GM21529 (cell line): ENCODE measurements at regions not wholly inside any gene's neighbourhood (a gene's known extent, or its start where the extent isn't known, plus 50 kb on each side); places are given as distances from the start of the nearest gene placed in this dataset.

Experiments
- ATAC-seq: cut with Tn5 transposase; IDR thresholded peaks from one replicate; pipeline ENCODE4 v1.9.1; 2021; ENCODE audit not compliant: unreplicated experiment

DNA sequence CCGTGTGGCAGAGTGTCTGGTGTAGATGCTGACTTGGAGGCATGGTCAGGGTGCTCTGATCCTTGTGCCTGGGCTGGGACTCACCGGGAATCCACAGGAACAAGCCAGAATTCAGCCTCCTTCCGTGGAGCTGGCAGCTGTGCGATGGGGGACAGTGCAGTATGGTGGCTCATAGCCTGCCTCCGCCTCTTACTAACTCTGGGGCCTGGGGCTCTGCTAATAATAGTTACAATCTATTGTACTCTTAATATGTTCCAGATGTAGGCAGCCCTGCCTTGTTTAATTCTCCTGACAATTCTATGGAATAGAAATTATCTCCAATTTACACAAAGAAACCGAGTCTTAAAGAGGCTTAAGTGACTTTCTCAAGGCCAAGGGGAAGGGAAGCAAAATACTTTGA lies 77.6 kb downstream of the PCDH1 start:
- ATAC-seq: no peak

DNA sequence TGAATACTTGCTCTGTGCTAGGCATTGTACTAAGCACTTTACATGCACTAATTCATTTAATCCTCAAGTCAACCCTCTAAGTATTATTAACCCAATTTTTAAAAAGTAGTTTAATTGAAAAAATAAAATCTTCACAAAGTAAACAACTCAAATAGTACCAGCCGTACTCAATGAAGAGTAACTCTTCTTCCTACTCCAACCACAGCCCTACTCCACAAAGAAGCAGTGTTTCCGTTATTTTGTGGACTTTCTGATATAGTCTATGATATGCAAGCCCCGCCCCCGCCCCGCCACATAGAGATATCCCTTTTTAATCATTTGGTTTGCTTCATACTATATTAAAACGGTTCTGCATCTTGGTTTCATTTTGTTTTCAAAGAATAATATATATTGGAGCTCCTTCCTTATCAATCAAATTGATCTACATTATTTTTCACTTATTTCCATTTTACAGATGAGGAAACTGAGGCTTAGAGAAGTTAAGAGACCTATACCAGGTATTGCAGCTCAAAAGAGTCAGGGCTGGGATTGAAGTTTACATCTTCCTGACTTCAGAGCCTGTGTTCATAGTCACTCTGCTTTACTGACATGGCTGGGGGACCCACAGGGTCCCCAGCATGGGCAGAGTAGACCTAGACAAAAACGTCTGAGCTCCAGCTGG lies 78.6 kb downstream of the PCDH1 start:
- ATAC-seq: no peak

DNA sequence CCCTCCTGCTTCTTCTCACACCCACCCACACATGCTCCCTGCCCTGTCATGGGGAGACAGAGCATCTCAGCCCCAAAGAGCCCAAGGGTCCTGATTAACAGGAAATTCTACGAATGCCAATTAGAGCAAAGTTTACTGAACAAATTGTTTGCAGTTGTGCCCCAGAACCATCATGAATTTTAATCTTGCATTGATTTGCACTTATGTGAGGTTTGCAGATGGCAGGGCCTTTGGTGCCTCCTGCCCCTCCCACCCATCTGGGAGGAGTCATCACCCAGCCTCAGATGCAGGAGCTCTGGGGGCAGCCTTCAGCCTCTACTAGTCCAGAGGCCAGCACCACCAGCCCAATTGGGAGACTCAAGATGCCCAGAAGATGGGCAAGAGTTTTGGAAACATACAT lies 80.8 kb downstream of the PCDH1 start:
- no peak for ATAC-seq

GRCh38 chr5:141795421-141795820 lies 82.8 kb downstream of the PCDH1 start:
- ATAC-seq: no peak

DNA sequence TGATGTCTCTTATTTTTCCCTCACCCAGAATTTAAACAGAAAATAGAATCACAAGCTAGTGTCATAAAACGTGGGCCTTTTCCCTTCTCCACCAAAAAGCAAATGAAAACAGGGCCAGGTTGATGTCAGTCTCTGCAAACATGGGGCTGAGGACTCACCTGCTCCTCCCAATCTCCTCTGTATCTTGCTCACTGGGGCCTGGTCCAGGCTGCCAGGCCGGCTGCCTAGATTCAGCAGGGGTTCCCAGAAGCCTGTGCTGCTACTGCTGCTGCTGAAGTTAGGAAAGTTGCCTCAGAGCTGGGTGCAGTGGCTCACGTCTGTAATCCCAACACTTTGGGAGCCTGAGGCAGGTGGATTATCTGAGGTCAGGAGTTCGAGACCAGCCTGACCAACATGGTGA lies 84.3 kb downstream of the PCDH1 start:
- no peak for ATAC-seq

GRCh38 chr5:141793403-141793802 lies 84.8 kb downstream of the PCDH1 start:
- ATAC-seq: no peak

DNA sequence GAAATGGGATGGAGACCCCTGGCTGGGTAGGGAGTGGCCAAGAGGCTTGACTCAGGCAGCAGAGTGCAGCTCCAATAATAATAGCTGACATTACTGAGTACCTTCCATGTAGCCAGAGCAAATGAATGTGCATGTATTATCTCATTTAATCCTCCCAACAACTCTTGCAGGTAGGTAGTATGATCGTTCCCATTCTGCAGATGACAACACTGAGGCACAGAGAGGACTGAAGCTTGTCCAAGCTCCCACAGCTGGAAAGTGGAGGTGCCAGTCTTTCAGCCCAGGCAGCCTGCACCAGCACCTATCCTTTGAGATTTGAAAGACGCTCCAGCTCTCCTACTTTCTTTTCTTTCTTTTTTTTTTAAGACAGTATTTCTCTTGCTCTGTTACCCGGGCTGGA lies 87.6 kb downstream of the PCDH1 start:
- ATAC-seq: no peak

- ATAC-seq: no peak
Measured at GRCh38 chr5:141789330-141789729, 88.9 kb downstream of the PCDH1 start.

GRCh38 chr5:141788296-141788970 lies 89.8 kb downstream of the PCDH1 start:
- no peak for ATAC-seq

DNA sequence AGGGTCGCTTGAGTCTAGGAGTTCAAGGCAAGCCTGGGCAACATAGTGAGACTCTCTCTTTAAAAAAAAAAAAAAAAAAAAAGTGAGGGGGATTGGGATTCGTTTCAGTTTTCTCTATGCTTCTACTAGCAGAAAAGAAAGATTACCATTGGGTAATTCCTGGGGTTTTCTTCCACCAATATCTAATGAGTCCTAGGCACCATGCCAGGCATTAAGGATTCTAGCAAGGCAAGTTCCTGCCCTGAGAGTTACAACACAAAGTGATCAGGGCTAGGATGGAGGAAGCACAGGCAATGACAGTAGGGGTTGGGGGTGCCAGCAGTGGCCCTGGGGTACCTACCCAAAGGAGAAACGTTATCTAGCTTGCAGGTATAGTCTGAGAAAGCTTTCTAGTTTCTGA lies 90.8 kb downstream of the PCDH1 start:
- no peak for ATAC-seq

- ATAC-seq: no peak
Measured at GRCh38 chr5:141786700-141787099, 91.5 kb downstream of the PCDH1 start.

DNA sequence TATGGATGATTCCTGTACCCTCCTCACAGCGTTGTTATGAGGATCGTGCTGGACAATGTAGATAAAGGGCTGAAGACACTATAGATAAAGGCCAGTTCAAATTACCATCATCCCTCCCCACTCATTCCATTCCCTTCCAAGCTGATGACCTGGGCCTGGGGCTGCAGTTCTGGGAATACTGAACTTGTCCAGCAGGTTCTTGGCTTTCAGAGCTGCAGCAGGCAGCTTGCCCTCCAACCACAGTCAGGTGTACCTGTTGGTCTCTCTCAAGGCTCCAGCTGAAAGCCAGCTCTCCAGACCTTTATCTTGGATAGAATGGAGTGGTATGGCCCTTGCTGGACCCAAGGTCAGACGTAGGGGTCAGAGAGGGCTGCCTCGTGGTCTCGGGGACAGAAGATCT lies 92.5 kb downstream of the PCDH1 start:
- no peak for ATAC-seq

DNA sequence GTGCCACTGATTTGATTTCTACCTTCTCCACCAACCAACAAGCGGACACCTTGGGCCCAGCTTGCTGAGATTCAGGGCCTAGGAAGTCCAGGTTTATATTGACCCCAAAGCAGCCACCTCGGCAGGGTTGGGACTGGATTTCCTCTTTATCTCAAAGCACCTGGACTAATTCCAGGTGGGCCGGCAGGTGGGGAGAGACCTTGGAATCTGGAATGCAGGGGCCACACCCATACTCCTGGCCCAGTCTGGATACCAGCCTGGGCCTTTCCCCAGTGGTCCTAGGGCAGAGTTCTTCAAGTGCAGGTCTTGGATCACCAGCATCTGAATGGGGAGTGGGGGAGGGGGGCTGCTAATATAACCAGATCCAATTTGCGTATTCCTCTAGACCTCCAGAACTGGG lies 93.1 kb downstream of the PCDH1 start:
- no peak for ATAC-seq

DNA sequence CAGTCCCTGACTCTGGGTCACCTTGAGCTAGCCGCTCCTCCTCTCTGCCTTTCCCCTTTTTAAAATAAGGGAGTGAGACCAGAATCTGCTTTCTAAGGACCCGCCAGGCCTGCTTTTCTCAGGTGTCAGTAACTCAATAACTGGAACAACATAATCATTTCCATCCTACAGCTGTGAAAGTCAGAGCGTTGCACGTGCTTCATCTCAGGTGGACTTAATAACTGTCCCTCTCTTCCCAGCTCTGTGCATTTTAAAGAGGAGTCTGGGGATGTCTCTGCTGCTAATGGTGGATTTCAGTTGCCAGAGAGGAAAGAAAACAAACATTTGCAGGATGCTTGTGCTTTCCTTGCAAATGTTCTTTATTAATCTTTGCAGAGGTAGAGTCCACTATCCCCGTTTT lies 93.7 kb downstream of the PCDH1 start:
- ATAC-seq: no peak

- no peak for ATAC-seq
Measured at GRCh38 chr5:141783947-141784296, 94.3 kb downstream of the PCDH1 start.

DNA sequence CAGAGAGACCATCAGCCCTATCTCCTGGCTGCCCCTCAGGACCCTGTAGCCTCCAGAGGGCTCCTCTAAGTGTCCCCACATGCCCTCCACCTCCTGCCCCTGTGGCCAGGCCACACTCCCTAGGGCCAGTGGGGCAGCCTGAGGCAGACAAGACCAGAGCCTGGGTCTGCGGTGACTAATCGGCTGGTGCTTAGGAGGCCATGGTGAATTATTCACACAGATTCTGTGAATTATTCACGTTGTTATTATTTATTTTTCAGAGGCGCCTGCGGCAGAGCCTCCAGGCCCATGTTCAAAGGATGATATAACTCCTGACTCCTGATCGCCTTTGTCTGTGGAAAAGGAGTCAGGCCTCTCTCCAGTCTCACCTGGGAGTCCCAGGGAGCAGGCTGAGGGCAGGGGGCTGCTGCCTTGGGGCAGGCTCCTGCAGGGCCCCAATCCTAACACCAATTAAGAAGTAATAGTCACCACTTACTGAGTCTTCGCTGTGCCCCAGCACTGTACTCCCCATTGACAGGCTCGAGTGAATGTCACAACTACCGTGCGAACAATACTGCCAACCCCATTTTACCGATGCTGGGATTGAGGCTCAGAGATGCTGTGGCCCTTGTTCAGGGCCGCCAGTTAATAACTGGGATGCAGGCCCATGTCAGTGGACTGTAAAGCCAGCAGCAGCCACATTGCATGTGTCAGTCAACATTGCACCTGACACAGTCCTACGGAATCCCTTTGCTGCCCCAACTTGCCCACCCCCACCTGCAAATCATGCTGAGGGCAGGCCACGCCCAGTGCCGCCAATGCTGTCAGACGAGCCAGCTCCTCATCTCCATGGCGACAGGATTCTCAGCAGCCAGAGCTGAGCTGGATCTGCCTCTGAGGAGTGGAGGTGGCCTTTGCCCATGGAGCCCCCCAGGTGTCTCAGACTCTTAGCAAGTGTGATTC lies 94.9 kb downstream of the PCDH1 start:
- ATAC-seq: no peak

GRCh38 chr5:141781910-141782309 lies 96.3 kb downstream of the PCDH1 start:
- no peak for ATAC-seq

GRCh38 chr5:141780952-141781781 lies 97.0 kb downstream of the PCDH1 start:
- ATAC-seq: peak; percentile 56

- no peak for ATAC-seq
Measured at GRCh38 chr5:141780240-141780951, 97.8 kb downstream of the PCDH1 start.

DNA sequence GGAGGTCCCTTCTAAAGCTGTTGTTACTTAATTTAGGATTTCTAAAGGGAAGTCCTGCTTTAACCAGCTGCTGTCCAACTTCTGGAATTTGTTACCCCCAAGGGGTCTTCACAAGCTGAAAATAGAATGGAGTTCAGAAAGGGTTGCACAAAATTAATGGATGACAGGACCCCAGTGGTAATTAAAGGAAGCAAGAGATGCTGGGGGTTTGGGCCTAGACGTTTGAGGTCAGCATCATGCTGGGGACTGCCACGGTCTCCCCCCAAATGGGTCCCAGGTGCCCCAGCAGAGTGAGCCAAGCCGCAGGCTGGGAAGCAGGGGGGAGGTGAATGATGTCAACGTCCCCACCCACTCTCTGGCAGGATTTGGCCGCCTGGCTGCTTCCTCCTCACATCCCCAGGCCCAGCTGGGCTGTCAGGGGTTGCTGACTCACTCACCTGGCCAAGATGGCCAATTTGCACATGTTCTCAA lies 97.5 kb upstream of the ARAP3 start:
- no peak for ATAC-seq
